ENCODE measurements at regions not wholly inside any gene's neighbourhood (a gene's known extent, or its start where the extent isn't known, plus 50 kb on each side); places are given as distances from the start of the nearest gene placed in this dataset.
"Not testable (repeated sequence)": the region's sequence is repeated elsewhere in the genome, so short reads cannot be mapped to it uniquely, and the experiment has no call there.

- DNase-seq (ENCODE audit: low read depth, low spot score); H3K4me3 ChIP-seq (ENCODE audit: low read depth, low read length); CTCF ChIA-PET; POLR2A ChIA-PET: not testable (repeated sequence)
Observed at GRCh38 chr1:24268555-24268954, 50.6 kb upstream of the GRHL3 start.

GRCh38 chr1:24266998-24267397 is 52.2 kb upstream of the GRHL3 start:
- DNase-seq (ENCODE audit: low read depth, low spot score) = no peak
- TF ChIP-seq CTCF (IDR thresholded peaks at IDR 0.05; ENCODE audit: insufficient read depth, low read length, missing control alignments) = no peak
- H3K4me3 ChIP-seq (ENCODE audit: low read depth, low read length) = no peak overlapping the region
- ChIA-PET POLR2A (no interaction called here), CTCF (interaction anchor here (1.0 to 1.3 kb wide), 3 partner anchors 10 to 127 kb away, joined by 3 read pairs; no protein-coding TSS in a partner anchor)

- no peak overlapping the region for H3K4me3 ChIP-seq (ENCODE audit: low read depth, low read length)
- DNase-seq (ENCODE audit: low read depth, low spot score) = peak; percentile 75
- POLR2A ChIA-PET = no interaction called here
- peak; percentile 11 for TF ChIP-seq CTCF (IDR thresholded peaks at IDR 0.05; ENCODE audit: insufficient read depth, low read length, missing control alignments)
- CTCF ChIA-PET = interaction anchor here (1.2 to 1.4 kb wide), 3 partner anchors 99 to 128 kb away, joined by 3 read pairs; no protein-coding TSS in a partner anchor
Observed at GRCh38 chr1:24266398-24266941, 52.7 kb upstream of the GRHL3 start.

- H3K4me3 ChIP-seq (ENCODE audit: low read depth, low read length) = no peak overlapping the region
- ChIA-PET POLR2A (no interaction called here), CTCF (interaction anchor here (0.6 kb wide), 1 partner anchor 129 kb away, joined by 3 read pairs; no protein-coding TSS in a partner anchor)
- no peak for DNase-seq (ENCODE audit: low read depth, low spot score)
- no peak for TF ChIP-seq CTCF (IDR thresholded peaks at IDR 0.05; ENCODE audit: insufficient read depth, low read length, missing control alignments)
Observed at GRCh38 chr1:24263746-24264145, 55.4 kb upstream of the GRHL3 start.

GRCh38 chr1:24263211-24263610 is 55.9 kb upstream of the GRHL3 start:
- no peak for TF ChIP-seq CTCF (IDR thresholded peaks at IDR 0.05; ENCODE audit: insufficient read depth, low read length, missing control alignments)
- DNase-seq (ENCODE audit: low read depth, low spot score) = no peak
- ChIA-PET POLR2A (no interaction called here), CTCF (no interaction called here)
- no peak overlapping the region for H3K4me3 ChIP-seq (ENCODE audit: low read depth, low read length)

- TF ChIP-seq CTCF (IDR thresholded peaks at IDR 0.05; ENCODE audit: insufficient read depth, low read length, missing control alignments) = no peak
- no peak overlapping the region for H3K4me3 ChIP-seq (ENCODE audit: low read depth, low read length)
- ChIA-PET POLR2A (no interaction called here), CTCF (interaction anchor here (1.1 to 1.6 kb wide), 3 partner anchors 60 to 130 kb away, joined by 3 to 6 read pairs (median 4); no protein-coding TSS in a partner anchor)
- DNase-seq (ENCODE audit: low read depth, low spot score) = no peak
Observed at GRCh38 chr1:24261977-24262376, 57.2 kb upstream of the GRHL3 start.
